ENCODE measurements at regions not wholly inside any gene's neighbourhood (a gene's known extent, or its start where the extent isn't known, plus 50 kb on each side); places are given as distances from the start of the nearest gene placed in this dataset.

DNA sequence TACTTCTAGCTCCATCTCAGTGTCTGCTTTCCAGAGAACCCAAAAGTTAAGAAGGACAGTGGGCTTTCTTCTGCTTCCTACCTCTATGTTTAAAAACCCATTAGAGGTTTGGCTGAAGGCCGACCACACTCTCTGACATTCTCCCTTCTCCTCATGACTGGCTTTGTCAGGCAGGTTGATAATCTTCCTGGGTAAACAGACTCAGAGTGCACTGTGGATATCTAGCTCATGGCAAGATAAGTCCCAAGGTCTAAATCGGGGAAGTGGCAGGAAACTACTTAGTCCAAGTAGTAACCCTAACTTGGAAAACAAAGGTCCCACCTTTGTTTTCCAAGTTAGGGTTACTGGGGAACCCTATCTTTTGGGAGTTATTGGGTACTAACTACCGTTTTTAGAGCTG lies 161.9 kb upstream of the SPAG17 start:
- TF ChIP-seq, protein P1, sequence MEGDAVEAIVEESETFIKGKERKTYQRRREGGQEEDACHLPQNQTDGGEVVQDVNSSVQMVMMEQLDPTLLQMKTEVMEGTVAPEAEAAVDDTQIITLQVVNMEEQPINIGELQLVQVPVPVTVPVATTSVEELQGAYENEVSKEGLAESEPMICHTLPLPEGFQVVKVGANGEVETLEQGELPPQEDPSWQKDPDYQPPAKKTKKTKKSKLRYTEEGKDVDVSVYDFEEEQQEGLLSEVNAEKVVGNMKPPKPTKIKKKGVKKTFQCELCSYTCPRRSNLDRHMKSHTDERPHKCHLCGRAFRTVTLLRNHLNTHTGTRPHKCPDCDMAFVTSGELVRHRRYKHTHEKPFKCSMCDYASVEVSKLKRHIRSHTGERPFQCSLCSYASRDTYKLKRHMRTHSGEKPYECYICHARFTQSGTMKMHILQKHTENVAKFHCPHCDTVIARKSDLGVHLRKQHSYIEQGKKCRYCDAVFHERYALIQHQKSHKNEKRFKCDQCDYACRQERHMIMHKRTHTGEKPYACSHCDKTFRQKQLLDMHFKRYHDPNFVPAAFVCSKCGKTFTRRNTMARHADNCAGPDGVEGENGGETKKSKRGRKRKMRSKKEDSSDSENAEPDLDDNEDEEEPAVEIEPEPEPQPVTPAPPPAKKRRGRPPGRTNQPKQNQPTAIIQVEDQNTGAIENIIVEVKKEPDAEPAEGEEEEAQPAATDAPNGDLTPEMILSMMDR (optimal IDR thresholded peaks at IDR 0.05 in 1 of 3, IDR thresholded peaks at IDR 0.05 in 1 of 3, conservative IDR thresholded peaks at IDR 0.05 in 1 of 3; ENCODE audit: extremely low read depth in 1 of 3, insufficient read depth in 2 of 3, low read length in 3 of 3), result no peak
- no peak for TF ChIP-seq EZH2 (IDR thresholded peaks at IDR 0.05; ENCODE audit: low read length)
